ENCODE measurements at regions not wholly inside any gene's neighbourhood (a gene's known extent, or its start where the extent isn't known, plus 50 kb on each side); places are given as distances from the start of the nearest gene placed in this dataset.

DNA sequence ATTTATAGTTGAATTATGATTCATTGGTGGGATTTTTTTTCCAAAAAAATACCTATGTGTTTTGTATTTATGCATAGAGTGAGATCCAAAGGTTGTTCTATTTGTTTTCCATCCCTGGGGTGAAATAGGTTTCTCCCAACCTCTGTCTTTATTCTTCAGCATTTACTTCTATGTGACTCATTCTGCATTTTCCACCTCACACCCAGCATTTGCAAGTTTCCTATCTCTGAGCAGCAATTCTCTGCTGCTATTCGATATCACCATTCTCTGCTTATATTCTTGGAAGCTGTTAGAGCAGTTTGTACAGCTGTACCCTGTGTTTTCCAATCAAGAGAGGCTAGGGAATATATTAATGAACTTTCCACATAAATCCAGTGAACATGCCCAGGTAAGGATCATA is 538.9 kb downstream of the SNAPC1 start:
- peak; percentile 2 for DNase-seq (ENCODE audit: low read depth)
- TF ChIP-seq, protein P1, sequence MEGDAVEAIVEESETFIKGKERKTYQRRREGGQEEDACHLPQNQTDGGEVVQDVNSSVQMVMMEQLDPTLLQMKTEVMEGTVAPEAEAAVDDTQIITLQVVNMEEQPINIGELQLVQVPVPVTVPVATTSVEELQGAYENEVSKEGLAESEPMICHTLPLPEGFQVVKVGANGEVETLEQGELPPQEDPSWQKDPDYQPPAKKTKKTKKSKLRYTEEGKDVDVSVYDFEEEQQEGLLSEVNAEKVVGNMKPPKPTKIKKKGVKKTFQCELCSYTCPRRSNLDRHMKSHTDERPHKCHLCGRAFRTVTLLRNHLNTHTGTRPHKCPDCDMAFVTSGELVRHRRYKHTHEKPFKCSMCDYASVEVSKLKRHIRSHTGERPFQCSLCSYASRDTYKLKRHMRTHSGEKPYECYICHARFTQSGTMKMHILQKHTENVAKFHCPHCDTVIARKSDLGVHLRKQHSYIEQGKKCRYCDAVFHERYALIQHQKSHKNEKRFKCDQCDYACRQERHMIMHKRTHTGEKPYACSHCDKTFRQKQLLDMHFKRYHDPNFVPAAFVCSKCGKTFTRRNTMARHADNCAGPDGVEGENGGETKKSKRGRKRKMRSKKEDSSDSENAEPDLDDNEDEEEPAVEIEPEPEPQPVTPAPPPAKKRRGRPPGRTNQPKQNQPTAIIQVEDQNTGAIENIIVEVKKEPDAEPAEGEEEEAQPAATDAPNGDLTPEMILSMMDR (conservative IDR thresholded peaks at IDR 0.05; ENCODE audit: low read depth, low read length): no peak
- H3K4me3 ChIP-seq (ENCODE audit: low read depth, low read length): no peak overlapping the region

DNA sequence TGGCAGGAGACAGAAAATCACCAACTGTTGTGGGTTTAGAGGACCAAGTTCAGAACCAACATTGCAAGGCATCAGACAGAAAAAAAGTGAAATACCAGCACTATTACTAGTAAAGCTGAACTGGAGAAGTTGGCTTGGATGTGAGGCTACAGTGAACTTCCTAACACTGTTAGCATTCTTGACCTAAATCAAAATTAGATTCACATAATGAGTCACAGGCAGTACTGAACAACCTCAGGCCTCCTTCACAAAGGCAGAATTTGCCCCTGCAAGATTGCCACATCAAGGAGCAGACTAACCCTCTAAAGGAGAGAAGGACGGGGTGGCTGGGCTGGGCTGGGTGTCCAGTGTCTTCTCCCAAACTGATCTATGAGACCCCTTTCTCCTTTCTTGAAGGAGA is 539.7 kb downstream of the SNAPC1 start:
- peak; percentile 4 for DNase-seq (ENCODE audit: low read depth)
- H3K4me3 ChIP-seq (ENCODE audit: low read depth, low read length): no peak overlapping the region
- TF ChIP-seq, protein P1 (conservative IDR thresholded peaks at IDR 0.05; ENCODE audit: low read depth, low read length): no peak

DNA sequence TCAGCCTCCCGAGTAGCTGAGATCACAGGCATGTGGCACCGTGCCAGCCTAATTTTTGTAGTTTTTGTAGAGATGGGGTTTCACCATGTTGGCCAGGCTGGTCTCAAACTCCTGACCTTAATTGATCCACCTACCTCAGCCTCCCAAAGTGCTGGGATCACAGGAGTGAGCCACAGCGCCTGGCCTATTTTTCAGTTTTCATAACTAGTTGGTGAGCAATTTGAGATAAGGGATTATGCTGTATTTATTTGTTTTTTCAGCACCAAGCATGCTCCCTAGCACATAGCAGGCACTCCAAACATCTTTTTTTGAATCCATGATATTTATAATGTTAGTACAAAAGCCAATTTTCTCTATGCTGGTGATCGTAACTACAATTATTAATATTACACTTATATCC is 541.2 kb downstream of the SNAPC1 start:
- TF ChIP-seq, protein P1 (conservative IDR thresholded peaks at IDR 0.05; ENCODE audit: low read depth, low read length): no peak
- H3K4me3 ChIP-seq (ENCODE audit: low read depth, low read length): no peak overlapping the region
- DNase-seq (ENCODE audit: low read depth): no peak

DNA sequence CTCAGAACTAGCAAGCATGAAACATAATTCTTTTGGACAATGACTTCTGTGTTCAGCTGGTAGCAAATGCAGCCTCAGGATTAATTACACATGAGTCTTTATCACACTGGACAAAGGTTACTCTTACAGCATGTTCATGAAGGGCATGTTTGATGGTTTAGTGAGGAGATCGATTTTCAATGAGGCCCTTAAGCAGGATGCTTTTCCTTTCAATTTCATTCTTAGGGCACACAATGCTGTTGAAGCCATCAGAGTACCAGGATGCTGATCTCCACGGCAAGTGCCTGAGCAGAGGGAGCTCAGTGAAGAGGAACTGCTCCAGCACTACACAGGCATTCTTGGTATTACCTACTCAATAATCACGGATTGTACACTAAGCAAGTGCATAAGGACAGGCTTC is 542.0 kb downstream of the SNAPC1 start:
- DNase-seq (ENCODE audit: low read depth): no peak
- TF ChIP-seq, protein P1 (conservative IDR thresholded peaks at IDR 0.05; ENCODE audit: low read depth, low read length): no peak
- H3K4me3 ChIP-seq (ENCODE audit: low read depth, low read length): no peak overlapping the region

DNA sequence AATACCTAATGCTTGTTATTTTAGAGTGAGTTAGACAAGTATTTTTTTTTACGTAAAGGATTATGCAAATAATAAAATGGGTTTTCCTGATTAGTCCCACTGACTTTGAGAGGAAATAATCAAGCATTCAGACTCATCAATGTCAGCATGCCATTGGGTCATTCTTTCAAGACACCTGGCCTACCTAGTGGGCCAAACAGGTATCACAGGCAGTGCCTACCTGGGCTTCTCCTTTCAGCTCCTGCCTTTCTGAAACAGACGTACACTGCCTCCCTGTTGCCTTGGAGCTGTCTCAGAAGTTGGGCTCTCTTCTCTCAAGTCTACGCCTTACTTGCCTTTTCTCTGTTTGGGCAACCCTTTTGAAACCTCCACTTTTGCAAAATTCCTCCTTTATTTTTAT is 545.6 kb downstream of the SNAPC1 start:
- TF ChIP-seq, protein P1 (conservative IDR thresholded peaks at IDR 0.05; ENCODE audit: low read depth, low read length): no peak
- H3K4me3 ChIP-seq (ENCODE audit: low read depth, low read length): no peak overlapping the region
- DNase-seq (ENCODE audit: low read depth): no peak

DNA sequence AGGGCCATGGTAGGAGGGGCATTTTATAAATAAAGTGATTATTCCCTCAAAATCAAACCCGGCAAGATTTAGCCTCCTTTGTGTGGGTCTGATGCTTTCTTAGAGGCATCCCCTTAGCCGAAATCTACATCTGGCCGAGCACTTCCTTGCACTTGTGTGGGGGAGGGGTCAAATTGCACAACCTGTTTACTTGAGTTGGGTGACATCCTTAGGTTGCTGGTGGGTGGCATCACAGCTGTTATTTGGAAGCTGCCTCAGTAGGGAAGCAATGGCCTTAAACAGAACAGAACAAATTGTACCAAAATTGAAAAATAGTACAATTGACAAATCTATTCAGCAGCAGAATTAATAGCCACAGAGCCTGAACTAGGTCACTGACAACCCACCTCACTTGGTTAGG is 546.1 kb downstream of the SNAPC1 start:
- TF ChIP-seq, protein P1 (conservative IDR thresholded peaks at IDR 0.05; ENCODE audit: low read depth, low read length): no peak
- H3K4me3 ChIP-seq (ENCODE audit: low read depth, low read length): no peak overlapping the region
- no peak for DNase-seq (ENCODE audit: low read depth)

DNA sequence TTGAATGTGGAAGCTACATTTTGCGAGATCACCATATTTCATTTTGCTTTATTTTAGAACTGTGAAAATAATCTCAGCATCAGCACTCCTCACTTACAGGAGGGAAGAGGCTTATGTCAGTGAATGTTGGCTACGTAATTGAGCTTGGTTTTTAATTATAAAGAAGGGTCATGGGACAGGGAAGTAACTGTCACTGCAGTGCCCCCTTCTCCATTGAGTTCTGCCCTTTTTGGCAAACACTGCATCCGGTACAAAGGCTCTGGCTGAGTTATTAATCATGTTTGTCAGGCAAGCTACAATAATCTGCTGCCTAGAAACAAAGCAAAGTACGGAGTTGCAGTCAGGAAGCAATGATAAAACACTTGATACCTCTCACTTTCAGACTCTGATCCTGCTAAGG is 546.7 kb downstream of the SNAPC1 start:
- no peak overlapping the region for H3K4me3 ChIP-seq (ENCODE audit: low read depth, low read length)
- DNase-seq (ENCODE audit: low read depth): no peak
- TF ChIP-seq, protein P1 (conservative IDR thresholded peaks at IDR 0.05; ENCODE audit: low read depth, low read length): no peak

All from choroid plexus epithelial cell (primary cell).